Activated naive CD8-positive, alpha-beta T cell treated with anti-CD3 and anti-CD28 coated beads, Interleukin-2, amount 10 ng/mL, durations not matched to agents 7 days and 5 days (primary cell): ENCODE measurements at regions not wholly inside any gene's neighbourhood (a gene's known extent, or its start where the extent isn't known, plus 50 kb on each side); places are given as distances from the start of the nearest gene placed in this dataset.
"Not testable (repeated sequence)": the region's sequence is repeated elsewhere in the genome, so short reads cannot be mapped to it uniquely, and the experiment has no call there.

Source experiments
- ATAC-seq: fragments of 150-1000 bp; cut with Tn5 transposase; one replicate; pipeline ENCODE4 v1.10.0; 2021; ENCODE audit warnings: low read depth, moderate library complexity
- POLR2A ChIA-PET: fragments of 350-600 bp; sonication (Branson Sonifier 250); formaldehyde crosslinking; loops from one replicate; lab custom pipeline; 2021; ENCODE audit warnings: antibody characterized with exemption; lab: Charles Lee
- DNase-seq: peaks from one replicate; pipeline ENCODE4 v3.0.0; 2021
- H3K27ac Mint-ChIP-seq: one replicate; pipeline ENCODE4 v1.8.0; 2022; ENCODE audit warnings: mild to moderate bottlenecking, mixed read lengths
- H3K27me3 Mint-ChIP-seq: one replicate; pipeline ENCODE4 v1.8.0; 2022; ENCODE audit warnings: mild to moderate bottlenecking, moderate library complexity, mixed read lengths
- H3K36me3 Mint-ChIP-seq: one replicate; pipeline ENCODE4 v1.8.0; 2021; ENCODE audit warnings: mild to moderate bottlenecking, mixed read lengths
- H3K4me1 Mint-ChIP-seq: one replicate; pipeline ENCODE4 v1.8.0; 2021; ENCODE audit warnings: mixed read lengths
- H3K4me3 Mint-ChIP-seq: one replicate; pipeline ENCODE4 v1.8.0; 2022; ENCODE audit warnings: mild to moderate bottlenecking, moderate library complexity, mixed read lengths
- H3K9me3 Mint-ChIP-seq: one replicate; pipeline ENCODE4 v1.8.0; 2021; ENCODE audit warnings: mixed read lengths

DNA sequence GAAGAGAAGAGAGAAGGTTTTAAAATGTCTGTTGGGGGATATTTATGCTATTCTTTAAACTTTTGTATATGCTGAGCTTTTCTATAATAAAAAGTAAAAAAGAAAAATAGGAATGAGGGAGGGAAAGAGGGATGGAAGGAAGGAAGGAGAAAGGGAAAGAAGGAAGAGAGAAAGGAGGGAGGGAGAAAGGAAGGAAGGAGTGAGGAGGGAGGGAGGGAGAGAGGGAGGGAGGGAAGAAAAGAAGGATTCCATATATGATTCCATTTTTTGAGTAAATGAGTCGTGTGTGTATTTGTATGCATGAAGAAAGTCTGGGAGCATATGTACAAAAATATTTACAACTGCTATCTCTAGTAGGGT lies 120.9 kb upstream of the ZBTB40 start:
- POLR2A ChIA-PET: no interaction called here
- Mint-ChIP-seq H3K4me3 (no peak overlapping the region), H3K36me3 (peaks cover 2% of the 10 kb centered on the region), H3K27ac (no peak overlapping the region), H3K27me3 (peaks cover 13% of the 10 kb centered on the region), H3K9me3 (no peaks in the 10 kb centered on the region), H3K4me1 (no peaks in the 10 kb centered on the region)
- DNase-seq (no peak), ATAC-seq (no peak)

DNA sequence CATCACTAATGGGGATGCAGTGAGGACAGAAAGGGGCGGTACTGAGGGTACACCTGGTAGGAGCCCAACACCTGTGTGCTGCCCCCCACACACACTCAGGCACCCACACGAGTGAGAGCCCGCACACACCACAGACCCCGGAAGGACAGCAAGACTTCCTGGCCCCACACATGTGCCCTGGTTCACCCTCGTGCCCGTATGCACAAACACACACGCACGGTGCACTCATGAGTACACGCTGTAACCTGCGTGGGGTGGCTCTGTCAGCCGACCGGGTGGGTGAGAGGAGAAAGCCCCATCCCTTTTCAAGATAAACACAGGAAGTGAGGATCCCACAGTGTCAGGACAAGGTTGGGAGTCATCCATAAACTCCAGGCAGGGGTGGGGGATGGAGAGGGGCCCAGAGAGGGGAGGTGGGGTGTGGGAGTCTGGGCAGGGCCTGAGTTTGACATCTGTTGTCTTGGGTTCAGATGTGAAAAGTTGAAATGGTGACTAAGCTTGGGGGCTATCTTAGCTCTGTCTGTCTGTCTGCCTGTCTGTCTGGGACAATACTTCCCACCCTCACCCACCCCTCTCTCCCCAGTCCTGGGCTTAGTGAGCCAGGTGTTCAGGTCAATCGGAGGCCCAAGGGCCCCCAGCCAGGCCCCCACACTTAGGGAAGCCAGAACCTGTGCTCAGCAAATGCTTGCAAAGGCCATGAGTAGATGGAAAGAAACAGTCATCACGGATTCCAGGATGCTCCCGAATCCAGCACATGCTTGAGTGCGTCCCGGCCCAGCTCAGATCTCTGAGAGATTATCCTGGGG lies 119.8 kb upstream of the ZBTB40 start:
- ATAC-seq: no peak
- Mint-ChIP-seq H3K27ac (no peak overlapping the region), H3K27me3 (peaks cover 11% of the 10 kb centered on the region), H3K36me3 (peaks cover 2% of the 10 kb centered on the region), H3K9me3 (no peaks in the 10 kb centered on the region), H3K4me3 (no peak overlapping the region), H3K4me1 (no peaks in the 10 kb centered on the region)
- no peak for DNase-seq
- POLR2A ChIA-PET: no interaction called here

DNA sequence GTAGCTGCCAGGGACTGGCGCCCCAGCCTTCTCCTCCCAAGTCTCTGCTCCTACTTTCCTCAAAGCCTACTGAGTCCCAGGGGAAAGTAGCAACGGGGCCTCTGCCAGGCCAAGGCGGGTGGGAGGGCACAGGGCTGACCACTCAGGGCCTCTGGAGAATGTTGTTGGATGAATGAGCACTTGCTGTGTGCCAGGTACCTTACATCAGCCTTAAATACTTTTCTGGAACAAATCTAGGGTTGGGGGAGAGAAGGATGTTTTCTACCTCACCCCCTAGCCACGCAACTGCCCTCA lies 119.3 kb upstream of the ZBTB40 start:
- ATAC-seq (no peak), DNase-seq (no peak)
- peaks cover 11% of the 10 kb centered on the region for H3K27me3 Mint-ChIP-seq
- H3K4me1 Mint-ChIP-seq: no peaks in the 10 kb centered on the region
- POLR2A ChIA-PET: no interaction called here
- H3K4me3 Mint-ChIP-seq: no peak overlapping the region
- no peaks in the 10 kb centered on the region for H3K9me3 Mint-ChIP-seq
- H3K36me3 Mint-ChIP-seq: peaks cover 2% of the 10 kb centered on the region
- no peak overlapping the region for H3K27ac Mint-ChIP-seq

DNA sequence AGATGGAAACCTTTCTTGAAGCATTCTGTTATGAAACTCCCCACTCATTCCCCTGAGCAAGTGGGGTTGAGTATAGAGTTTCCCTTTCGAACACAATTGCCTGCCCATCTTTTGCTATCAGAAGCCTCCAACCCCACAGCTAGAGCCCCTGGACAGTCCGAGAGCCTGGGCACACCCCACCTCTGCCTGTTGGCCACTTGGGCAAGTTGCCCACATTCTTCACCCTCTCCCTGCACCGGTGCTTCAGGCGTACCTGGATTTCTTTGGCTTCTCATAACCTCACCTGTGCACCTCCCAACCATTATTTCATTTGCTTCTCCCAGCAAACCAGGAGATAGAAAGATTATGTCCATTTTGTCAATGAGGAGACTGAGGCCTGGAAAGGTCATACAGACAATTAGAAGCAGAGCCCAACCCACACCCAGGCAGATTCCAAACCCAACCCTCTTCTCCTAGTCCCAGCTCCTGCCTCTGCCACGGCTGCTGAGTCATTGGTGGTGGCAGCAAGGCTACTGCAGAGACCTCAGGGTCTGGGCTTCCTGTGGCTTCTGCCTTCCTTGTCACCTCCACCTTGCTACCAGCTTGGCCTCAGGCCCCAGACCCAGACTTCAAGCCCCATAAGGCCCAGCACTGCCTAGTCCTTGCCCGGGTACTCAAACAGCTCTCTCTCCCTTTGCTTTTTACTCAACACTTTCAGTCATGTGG lies 118.7 kb upstream of the ZBTB40 start:
- ATAC-seq (no peak), DNase-seq (no peak)
- Mint-ChIP-seq H3K4me1 (no peaks in the 10 kb centered on the region), H3K36me3 (peaks cover 2% of the 10 kb centered on the region), H3K9me3 (no peaks in the 10 kb centered on the region), H3K4me3 (no peak overlapping the region), H3K27me3 (peaks cover 11% of the 10 kb centered on the region), H3K27ac (no peak overlapping the region)
- POLR2A ChIA-PET: no interaction called here

DNA sequence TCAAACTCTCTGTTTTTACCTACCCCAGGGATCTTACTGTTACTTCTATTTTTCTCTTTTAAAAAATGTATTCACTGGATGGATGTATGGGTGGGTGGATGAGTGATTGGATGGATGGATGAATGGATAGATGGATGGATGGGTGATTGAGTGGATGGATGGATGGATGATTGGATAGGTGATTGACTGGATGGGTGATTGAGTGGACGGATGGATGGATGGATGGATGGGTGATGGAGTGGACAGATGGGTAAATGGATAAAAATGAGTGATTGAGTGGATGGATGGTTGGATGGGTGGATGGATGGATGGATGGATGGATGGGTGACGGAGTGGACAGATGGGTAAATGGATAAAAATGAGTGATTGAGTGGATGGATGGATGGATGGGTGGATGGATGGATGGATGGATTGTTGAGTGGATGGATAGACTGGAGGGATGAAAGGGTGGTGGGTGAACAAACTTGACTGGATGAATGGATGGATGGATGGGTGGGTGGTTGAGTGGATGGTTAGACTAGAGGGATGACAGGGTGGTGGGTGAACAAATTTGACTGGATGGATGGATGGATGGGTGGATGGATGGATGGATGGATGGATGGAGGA lies 118.0 kb upstream of the ZBTB40 start:
- no peak for DNase-seq
- Mint-ChIP-seq H3K36me3 (peaks cover 2% of the 10 kb centered on the region), H3K9me3 (no peaks in the 10 kb centered on the region), H3K4me3 (no peak overlapping the region), H3K27me3 (peaks cover 11% of the 10 kb centered on the region), H3K4me1 (no peaks in the 10 kb centered on the region), H3K27ac (no peak overlapping the region)
- POLR2A ChIA-PET: no interaction called here
- ATAC-seq: no peak

DNA sequence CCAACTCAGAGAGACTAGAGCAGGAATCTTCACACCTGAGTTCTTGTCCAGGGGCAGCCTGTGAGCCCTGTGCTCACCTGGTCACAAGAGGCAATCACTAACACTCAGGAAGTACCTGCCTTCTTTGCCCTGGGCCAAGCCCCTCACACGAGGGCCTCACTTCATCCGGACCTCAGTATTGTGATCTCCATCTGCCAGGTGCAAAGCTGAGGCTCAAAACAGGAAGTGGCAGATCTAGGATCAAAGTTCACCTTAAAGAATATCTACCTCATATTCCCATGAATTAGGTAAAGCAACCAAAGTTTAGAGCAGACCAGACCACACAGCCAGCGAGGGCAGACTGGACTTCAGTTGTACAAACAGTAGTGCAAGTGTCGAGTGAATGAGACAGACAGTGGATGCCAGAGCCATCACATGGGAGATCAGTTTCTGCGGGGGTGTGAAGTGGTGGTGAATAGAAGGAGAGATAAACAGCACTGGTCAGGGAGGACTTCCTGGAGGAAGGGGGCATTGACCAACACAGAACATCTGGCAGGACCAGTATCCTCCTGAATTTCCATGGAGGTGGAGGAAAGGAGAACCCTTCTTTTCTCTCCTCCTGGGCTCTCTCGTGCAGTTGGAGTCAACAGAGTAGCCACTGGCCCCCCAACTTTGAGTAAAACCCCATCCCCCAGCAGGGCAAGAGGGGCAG lies 116.6 kb upstream of the ZBTB40 start:
- DNase-seq: no peak
- POLR2A ChIA-PET: no interaction called here
- no peak for ATAC-seq
- no peak overlapping the region for H3K27ac Mint-ChIP-seq
- no peaks in the 10 kb centered on the region for H3K4me1 Mint-ChIP-seq
- peaks cover 9% of the 10 kb centered on the region for H3K27me3 Mint-ChIP-seq
- peaks cover 2% of the 10 kb centered on the region for H3K36me3 Mint-ChIP-seq
- H3K9me3 Mint-ChIP-seq: no peaks in the 10 kb centered on the region
- H3K4me3 Mint-ChIP-seq: no peak overlapping the region

GRCh38 chr1:22336274-22336673 lies 115.4 kb upstream of the ZBTB40 start:
- H3K27ac Mint-ChIP-seq, POLR2A ChIA-PET, ATAC-seq, H3K9me3 Mint-ChIP-seq, H3K4me1 Mint-ChIP-seq, H3K4me3 Mint-ChIP-seq, H3K36me3 Mint-ChIP-seq, DNase-seq: not testable (repeated sequence)
- H3K27me3 Mint-ChIP-seq: peaks cover 12% of the 10 kb centered on the region

DNA sequence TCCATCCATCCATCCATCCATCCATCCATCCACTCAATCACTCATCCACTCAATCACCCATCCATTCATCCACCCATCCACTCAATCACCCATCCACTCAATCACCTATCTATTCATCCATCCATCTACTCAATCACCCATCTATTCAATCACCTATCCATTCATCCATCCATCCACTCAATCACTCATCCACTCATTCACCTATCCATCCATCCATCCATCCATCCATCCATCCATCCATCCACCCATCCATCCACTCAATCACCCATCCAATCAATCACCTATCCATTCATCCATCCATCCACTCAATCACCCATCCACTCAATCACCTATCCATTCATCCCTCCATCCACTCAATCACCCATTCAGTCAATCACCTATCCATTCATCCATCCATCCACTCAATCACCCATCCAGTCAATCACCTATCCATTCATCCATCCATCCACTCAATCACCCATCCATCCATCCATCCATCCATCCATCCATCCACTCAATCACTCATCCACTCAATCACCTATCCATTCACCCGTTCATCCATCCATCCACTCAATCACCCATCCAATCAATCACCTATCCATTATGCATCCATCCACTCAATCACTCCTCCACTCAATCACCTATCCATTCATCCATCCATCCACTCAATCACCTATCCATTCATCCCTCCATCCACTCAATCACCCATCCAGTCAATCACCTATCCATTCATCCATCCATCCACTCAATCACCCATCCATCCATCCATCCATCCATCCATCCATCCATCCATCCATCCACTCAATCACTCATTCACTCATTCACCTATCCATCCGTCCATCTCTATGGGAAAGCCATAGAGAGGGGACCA lies 114.7 kb upstream of the ZBTB40 start:
- POLR2A ChIA-PET, H3K9me3 Mint-ChIP-seq, H3K4me1 Mint-ChIP-seq, H3K27ac Mint-ChIP-seq, ATAC-seq, H3K4me3 Mint-ChIP-seq, H3K36me3 Mint-ChIP-seq, DNase-seq: not testable (repeated sequence)
- peaks cover 15% of the 10 kb centered on the region for H3K27me3 Mint-ChIP-seq

DNA sequence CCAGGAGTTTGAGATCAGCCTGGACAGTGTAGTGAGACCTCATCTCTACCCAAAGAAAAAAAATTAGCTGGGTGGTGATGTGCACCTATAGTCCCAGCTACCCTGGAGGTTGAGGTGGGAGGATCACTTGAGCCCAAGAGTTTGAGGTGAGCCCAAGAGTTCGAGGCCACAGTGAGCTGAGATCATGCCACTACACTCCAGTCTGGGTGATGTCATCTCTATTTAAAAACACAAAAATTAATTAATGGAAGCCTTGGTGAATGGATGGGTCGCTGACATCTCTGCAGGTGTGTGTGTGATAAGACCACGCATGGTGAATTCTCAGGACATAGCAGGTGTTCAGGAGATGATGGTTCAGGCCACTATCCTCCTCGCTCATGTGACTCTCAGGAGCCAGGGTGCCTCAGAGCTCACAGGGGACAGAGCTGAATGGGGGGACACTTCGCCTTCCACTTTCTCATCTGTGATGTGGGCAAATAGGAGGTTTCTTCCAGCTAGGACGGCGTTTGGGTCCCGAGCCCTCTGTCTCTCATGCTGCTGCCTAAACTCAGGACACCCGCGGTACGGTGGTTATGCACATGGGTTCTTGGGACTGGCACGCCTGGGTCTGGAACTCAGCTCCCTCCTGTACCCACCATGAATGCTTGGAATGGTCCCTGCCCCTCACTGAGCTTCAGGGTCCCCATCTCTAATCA lies 113.4 kb upstream of the ZBTB40 start:
- ATAC-seq: no peak
- H3K9me3 Mint-ChIP-seq: no peaks in the 10 kb centered on the region
- H3K4me3 Mint-ChIP-seq: no peak overlapping the region
- POLR2A ChIA-PET: no interaction called here
- no peak for DNase-seq
- H3K4me1 Mint-ChIP-seq: peaks cover 3% of the 10 kb centered on the region
- H3K27ac Mint-ChIP-seq: no peak overlapping the region
- H3K36me3 Mint-ChIP-seq: peaks cover 2% of the 10 kb centered on the region
- peaks cover 22% of the 10 kb centered on the region for H3K27me3 Mint-ChIP-seq

DNA sequence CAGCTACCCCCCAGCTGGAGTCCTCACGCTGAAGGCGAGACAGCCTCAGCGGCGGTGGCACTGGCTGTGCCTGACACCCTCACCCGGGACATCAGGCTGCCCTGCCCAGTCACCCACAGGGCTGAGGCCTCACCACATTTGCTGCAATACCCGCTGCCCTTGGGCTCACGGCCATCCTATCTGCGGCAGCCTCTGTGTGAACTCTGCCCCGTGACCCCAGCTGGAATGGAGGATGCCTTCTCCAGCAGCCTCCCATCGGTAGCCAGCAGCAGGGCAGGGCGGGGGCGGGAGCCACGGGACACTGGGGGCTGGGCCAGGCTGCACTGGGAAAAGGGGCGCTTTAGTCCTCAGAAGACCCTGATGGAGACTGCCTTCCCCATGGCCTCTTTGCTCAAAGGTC lies 112.4 kb upstream of the ZBTB40 start:
- H3K36me3 Mint-ChIP-seq: peaks cover 2% of the 10 kb centered on the region
- H3K9me3 Mint-ChIP-seq: no peaks in the 10 kb centered on the region
- H3K27me3 Mint-ChIP-seq: peaks cover 24% of the 10 kb centered on the region
- POLR2A ChIA-PET: no interaction called here
- ATAC-seq (no peak), DNase-seq (no peak)
- peaks cover 3% of the 10 kb centered on the region for H3K4me1 Mint-ChIP-seq
- H3K27ac Mint-ChIP-seq: no peak overlapping the region
- no peak overlapping the region for H3K4me3 Mint-ChIP-seq

GRCh38 chr1:22340066-22340465 lies 111.6 kb upstream of the ZBTB40 start:
- DNase-seq (no peak), ATAC-seq (no peak)
- no peaks in the 10 kb centered on the region for H3K9me3 Mint-ChIP-seq
- peaks cover 19% of the 10 kb centered on the region for H3K27me3 Mint-ChIP-seq
- POLR2A ChIA-PET: no interaction called here
- H3K4me3 Mint-ChIP-seq: no peak overlapping the region
- H3K4me1 Mint-ChIP-seq: peaks cover 3% of the 10 kb centered on the region
- H3K36me3 Mint-ChIP-seq: peaks cover under 1% of the 10 kb centered on the region
- H3K27ac Mint-ChIP-seq: no peak overlapping the region

- POLR2A ChIA-PET: no interaction called here
- no peaks in the 10 kb centered on the region for H3K36me3 Mint-ChIP-seq
- H3K9me3 Mint-ChIP-seq: no peaks in the 10 kb centered on the region
- peaks cover 21% of the 10 kb centered on the region for H3K27me3 Mint-ChIP-seq
- ATAC-seq: no peak
- DNase-seq: no peak
- H3K4me3 Mint-ChIP-seq: no peak overlapping the region
- peaks cover 3% of the 10 kb centered on the region for H3K4me1 Mint-ChIP-seq
- no peak overlapping the region for H3K27ac Mint-ChIP-seq
Measured at GRCh38 chr1:22340873-22341272, 110.8 kb upstream of the ZBTB40 start.
